Mesothelial cell of epicardium (in vitro differentiated cells): ENCODE measurements at regions not wholly inside any gene's neighbourhood (a gene's known extent, or its start where the extent isn't known, plus 50 kb on each side); places are given as distances from the start of the nearest gene placed in this dataset.
"Not testable (repeated sequence)": the region's sequence is repeated elsewhere in the genome, so short reads cannot be mapped to it uniquely, and the experiment has no call there.

Source experiments
- DNase-seq, 2 experiments: peaks; one replicate each; pipeline ENCODE4 v3.0.0; 2021; ENCODE audit warnings: low spot score in 2 of 2; ENCODE audit not compliant: unreplicated experiment in 2 of 2
- H3K27ac Mint-ChIP-seq: 2 replicates; pipeline ENCODE4 v1.8.0; 2021; ENCODE audit warnings: mixed read lengths
- H3K27me3 Mint-ChIP-seq: 2 replicates; pipeline ENCODE4 v1.8.0; 2021; ENCODE audit warnings: low read depth, mixed read lengths
- H3K36me3 Mint-ChIP-seq: 2 replicates; pipeline ENCODE4 v1.8.0; 2021; ENCODE audit warnings: mixed read lengths
- H3K4me1 Mint-ChIP-seq: 2 replicates; pipeline ENCODE4 v1.8.0; 2021; ENCODE audit warnings: mixed read lengths
- H3K4me3 Mint-ChIP-seq: 2 replicates; pipeline ENCODE4 v1.8.0; 2021; ENCODE audit warnings: mild to moderate bottlenecking, moderate library complexity, mixed read lengths
- H3K9me3 Mint-ChIP-seq: 2 replicates; pipeline ENCODE4 v1.8.0; 2021; ENCODE audit warnings: mixed read lengths
- CTCF ChIP-seq: fragments of 200-600 bp; sonication (generic); IDR thresholded peaks from one replicate; pipeline ENCODE4 v1.5.0; 2021; ENCODE audit warnings: antibody characterized with exemption; ENCODE audit not compliant: unreplicated experiment

GRCh38 chr3:74003734-74004133 lies 379.0 kb upstream of the PDZRN3 start:
- Mint-ChIP-seq H3K9me3 (no peaks in the 10 kb centered on the region), H3K27me3 (peaks cover 1% of the 10 kb centered on the region), H3K4me3 (no peak overlapping the region), H3K4me1 (peaks cover 5% of the 10 kb centered on the region), H3K27ac (no peak overlapping the region), H3K36me3 (no peaks in the 10 kb centered on the region)
- no peak for TF ChIP-seq CTCF
- DNase-seq, result no peak

GRCh38 chr3:74001436-74001835 lies 376.7 kb upstream of the PDZRN3 start:
- Mint-ChIP-seq H3K9me3 (no peaks in the 10 kb centered on the region), H3K4me3 (no peak overlapping the region), H3K27ac (peak overlapping the region; percentile 17), H3K4me1 (peaks cover 5% of the 10 kb centered on the region), H3K36me3 (no peaks in the 10 kb centered on the region), H3K27me3 (peaks cover 3% of the 10 kb centered on the region)
- DNase-seq, result no peak
- no peak for TF ChIP-seq CTCF

- Mint-ChIP-seq H3K27me3 (peaks cover 3% of the 10 kb centered on the region), H3K9me3 (no peaks in the 10 kb centered on the region), H3K4me1 (peaks cover 5% of the 10 kb centered on the region), H3K27ac (no peak overlapping the region), H3K4me3 (no peak overlapping the region), H3K36me3 (no peaks in the 10 kb centered on the region)
- no peak for TF ChIP-seq CTCF
- DNase-seq, result no peak
Measured at GRCh38 chr3:74000725-74001124, 376.0 kb upstream of the PDZRN3 start.

- peaks cover 3% of the 10 kb centered on the region for H3K27me3 Mint-ChIP-seq
- H3K36me3 Mint-ChIP-seq, result no peaks in the 10 kb centered on the region
- no peak overlapping the region for H3K4me3 Mint-ChIP-seq
- TF ChIP-seq CTCF, result no peak
- H3K9me3 Mint-ChIP-seq, result no peaks in the 10 kb centered on the region
- peaks cover 5% of the 10 kb centered on the region for H3K4me1 Mint-ChIP-seq
- DNase-seq, result no peak
- no peak overlapping the region for H3K27ac Mint-ChIP-seq
Measured at GRCh38 chr3:73999501-73999900, 374.8 kb upstream of the PDZRN3 start.

- H3K9me3 Mint-ChIP-seq, result peaks cover 35% of the 10 kb centered on the region
Measured at GRCh38 chr3:73990691-73991090, 365.9 kb upstream of the PDZRN3 start.

GRCh38 chr3:73966733-73967132 lies 342.0 kb upstream of the PDZRN3 start:
- H3K4me1 Mint-ChIP-seq, result peaks cover 3% of the 10 kb centered on the region
- no peak for DNase-seq
- no peak for TF ChIP-seq CTCF
- H3K9me3 Mint-ChIP-seq, result no peaks in the 10 kb centered on the region
- no peak overlapping the region for H3K4me3 Mint-ChIP-seq
- peaks cover 30% of the 10 kb centered on the region for H3K27me3 Mint-ChIP-seq
- H3K36me3 Mint-ChIP-seq, result no peaks in the 10 kb centered on the region
- H3K27ac Mint-ChIP-seq, result no peak overlapping the region

More at GRCh38 chr3:73990691-73991090, 365.9 kb upstream of the PDZRN3 start:
- H3K27ac Mint-ChIP-seq, H3K27me3 Mint-ChIP-seq, DNase-seq, H3K36me3 Mint-ChIP-seq, H3K4me3 Mint-ChIP-seq, H3K4me1 Mint-ChIP-seq: not testable (repeated sequence)
